CD4-positive, alpha-beta T cell (primary cell): ENCODE measurements at regions not wholly inside any gene's neighbourhood (a gene's known extent, or its start where the extent isn't known, plus 50 kb on each side); places are given as distances from the start of the nearest gene placed in this dataset.
"Not testable (repeated sequence)": the region's sequence is repeated elsewhere in the genome, so short reads cannot be mapped to it uniquely, and the experiment has no call there.

Experiments
- ATAC-seq: fragments of 200-7000 bp; cut with Tn5 transposase; one replicate; pipeline ENCODE4 v1.10.0; 2022; ENCODE audit warnings: mild to moderate bottlenecking; ENCODE audit not compliant: poor library complexity
- CTCF ChIA-PET: fragments of 350-600 bp; sonication (Branson Sonifier 250); formaldehyde crosslinking; loops from one replicate; lab custom pipeline; 2021; ENCODE audit warnings: antibody characterized with exemption, inconsistent platforms; lab: Charles Lee
- POLR2A ChIA-PET: fragments of 350-600 bp; sonication (Branson Sonifier 250); formaldehyde crosslinking; loops from one replicate; lab custom pipeline; 2021; ENCODE audit warnings: antibody characterized with exemption, inconsistent platforms; lab: Charles Lee
- DNase-seq, 14 experiments: peaks; one replicate each; pipeline ENCODE4 v3.0.0-alpha.2; 2013 to 2020; ENCODE audit warnings: mixed read lengths in 2 of 14
- H3K27ac ChIP-seq, 2 donors: one replicate each; pipeline versions ENCODE4 v1.5.1 to v1.7.0; 2013; ENCODE audit warnings: low read length in 2 of 2, low read depth in 1 of 2, mild to moderate bottlenecking in 1 of 2
- H3K27me3 ChIP-seq, 2 experiments: 1 replicate in 1 of 2; 2 replicates in 1 of 2; pipeline versions ENCODE4 v1.6.1 to v1.7.0; 2013; ENCODE audit warnings: low read length in 2 of 2, control low read depth in 1 of 2, mild to moderate bottlenecking in 1 of 2, moderate library complexity in 1 of 2; ENCODE audit not compliant: insufficient read depth in 2 of 2, control insufficient read depth in 1 of 2
- H3K36me3 ChIP-seq: one replicate; pipeline ENCODE4 v1.6.1; 2013; ENCODE audit warnings: low read length, control low read depth; ENCODE audit not compliant: insufficient read depth
- H3K4me1 ChIP-seq: one replicate; pipeline ENCODE4 v1.6.1; 2013; ENCODE audit warnings: low read length, control low read depth; ENCODE audit not compliant: insufficient read depth
- H3K4me3 ChIP-seq: one replicate; pipeline ENCODE4 v1.5.1; 2013; ENCODE audit warnings: mild to moderate bottlenecking, low read length, moderate library complexity
- H3K9me3 ChIP-seq, 2 experiments: 1 replicate in 1 of 2; 2 replicates in 1 of 2; pipeline versions ENCODE4 v1.6.1 to v1.7.0; 2013; ENCODE audit warnings: low read length in 2 of 2, mild to moderate bottlenecking in 2 of 2, control low read depth in 1 of 2, moderate library complexity in 1 of 2; ENCODE audit not compliant: control insufficient read depth in 1 of 2, insufficient read depth in 1 of 2
- H3K27ac Mint-ChIP-seq: one replicate; pipeline ENCODE4 v1.8.0; 2020; ENCODE audit warnings: mixed read lengths
- H3K27me3 Mint-ChIP-seq: one replicate; pipeline ENCODE4 v1.8.0; 2021; ENCODE audit warnings: mixed read lengths
- H3K36me3 Mint-ChIP-seq: one replicate; pipeline ENCODE4 v1.8.0; 2021; ENCODE audit warnings: low read depth, mixed read lengths
- H3K4me1 Mint-ChIP-seq: one replicate; pipeline ENCODE4 v1.8.0; 2021; ENCODE audit warnings: low read depth, mixed read lengths
- H3K4me3 Mint-ChIP-seq: one replicate; pipeline ENCODE4 v1.8.0; 2020; ENCODE audit warnings: mild to moderate bottlenecking, mixed read lengths
- H3K9me3 Mint-ChIP-seq: one replicate; pipeline ENCODE4 v1.8.0; 2020; ENCODE audit warnings: mixed read lengths
- intact Hi-C, 2 experiments: fragments of 100-400 bp; cut with DNase I in 1 of 2; cut with micrococcal nuclease in 1 of 2; formaldehyde crosslinking; loops; one replicate each; pipeline versions ENCODE4 v1.15.1 to v1.9.0; 2023 to 2025; cut with DNase I, micrococcal nuclease

DNA sequence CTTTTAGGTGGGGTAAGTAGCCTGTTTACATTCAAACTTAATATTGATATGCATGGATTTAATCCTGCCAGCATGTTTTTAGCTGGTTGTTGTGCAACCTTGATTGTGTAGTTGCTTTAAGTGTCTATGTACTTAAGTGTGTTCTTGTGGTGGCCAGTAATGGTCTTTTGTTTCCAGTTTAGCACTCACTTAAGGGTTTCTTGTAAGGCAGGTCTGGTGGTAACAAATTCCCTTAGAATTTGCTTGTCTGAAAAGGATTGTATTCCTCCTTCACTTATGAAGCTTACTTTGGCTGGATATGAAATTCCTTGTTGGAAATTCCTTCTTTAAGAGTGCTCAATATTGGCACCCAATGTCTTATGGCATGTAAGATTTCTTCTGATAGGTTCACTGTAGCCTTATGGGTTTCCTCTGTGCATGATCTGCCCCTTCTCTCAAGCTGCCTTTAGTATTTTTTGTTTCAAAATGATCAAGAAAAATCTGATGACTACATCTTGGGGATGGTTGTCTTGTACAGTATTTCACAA, 289.0 kb upstream of the C1QTNF3 start:
- ATAC-seq, intact Hi-C loops, CTCF ChIA-PET, H3K4me3 Mint-ChIP-seq, H3K27ac ChIP-seq, H3K9me3 ChIP-seq, H3K9me3 Mint-ChIP-seq, H3K27me3 Mint-ChIP-seq, H3K36me3 ChIP-seq, H3K4me3 ChIP-seq, H3K27me3 ChIP-seq, H3K36me3 Mint-ChIP-seq, POLR2A ChIA-PET, H3K27ac Mint-ChIP-seq, H3K4me1 ChIP-seq, H3K4me1 Mint-ChIP-seq, DNase-seq: not testable (repeated sequence)

GRCh38 chr5:34339408-34340001, 296.5 kb upstream of the C1QTNF3 start:
- CTCF ChIA-PET, H3K27ac Mint-ChIP-seq, H3K9me3 ChIP-seq, H3K36me3 ChIP-seq, H3K4me3 Mint-ChIP-seq, H3K27me3 ChIP-seq, POLR2A ChIA-PET, intact Hi-C loops, H3K27ac ChIP-seq, H3K9me3 Mint-ChIP-seq, ATAC-seq, H3K27me3 Mint-ChIP-seq, H3K4me3 ChIP-seq, DNase-seq, H3K4me1 ChIP-seq, H3K36me3 Mint-ChIP-seq, H3K4me1 Mint-ChIP-seq: not testable (repeated sequence)

- H3K9me3 Mint-ChIP-seq, H3K36me3 Mint-ChIP-seq, DNase-seq, intact Hi-C loops, H3K27me3 Mint-ChIP-seq, H3K27ac ChIP-seq, H3K4me3 ChIP-seq, H3K27me3 ChIP-seq, H3K4me3 Mint-ChIP-seq, H3K9me3 ChIP-seq, CTCF ChIA-PET, H3K36me3 ChIP-seq, POLR2A ChIA-PET, ATAC-seq, H3K4me1 Mint-ChIP-seq, H3K27ac Mint-ChIP-seq, H3K4me1 ChIP-seq: not testable (repeated sequence)
These were observed 301.7 kb upstream of the RAI14 start for GRCh38 chr5:34354440-34354839.

- H3K27ac ChIP-seq, H3K4me1 ChIP-seq, CTCF ChIA-PET, H3K4me3 ChIP-seq, DNase-seq, H3K4me3 Mint-ChIP-seq, H3K36me3 Mint-ChIP-seq, ATAC-seq, H3K27me3 ChIP-seq, H3K9me3 Mint-ChIP-seq, H3K4me1 Mint-ChIP-seq, POLR2A ChIA-PET, intact Hi-C loops, H3K27ac Mint-ChIP-seq, H3K36me3 ChIP-seq, H3K9me3 ChIP-seq: not testable (repeated sequence)
- peaks cover 14% of the 10 kb centered on the region for H3K27me3 Mint-ChIP-seq
These were observed 284.7 kb upstream of the RAI14 start for GRCh38 chr5:34371417-34371816.

DNA sequence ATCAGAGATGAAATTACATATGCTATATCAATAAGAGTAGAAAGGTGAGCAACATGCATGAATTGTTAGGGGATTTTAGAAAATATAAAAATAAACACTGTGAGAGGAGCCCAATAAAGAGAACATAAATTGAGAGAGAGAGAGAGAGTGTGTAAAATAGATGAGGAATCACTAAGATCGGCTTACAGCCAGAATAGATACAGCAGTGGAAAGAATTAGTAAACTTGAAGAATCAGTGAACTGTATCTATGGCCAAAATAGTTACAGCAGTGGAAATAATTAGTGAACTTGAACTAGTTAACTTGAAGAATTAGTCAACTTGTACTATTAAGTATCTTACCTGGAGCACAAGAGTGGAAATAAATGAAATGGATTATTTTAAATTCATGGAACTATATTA, 284.3 kb upstream of the RAI14 start:
- ATAC-seq, H3K27ac Mint-ChIP-seq, CTCF ChIA-PET, H3K4me1 Mint-ChIP-seq, POLR2A ChIA-PET, intact Hi-C loops, H3K27ac ChIP-seq, H3K27me3 ChIP-seq, H3K9me3 Mint-ChIP-seq, H3K4me1 ChIP-seq, H3K9me3 ChIP-seq, H3K4me3 ChIP-seq, H3K36me3 ChIP-seq, H3K36me3 Mint-ChIP-seq, DNase-seq, H3K4me3 Mint-ChIP-seq: not testable (repeated sequence)
- peaks cover 14% of the 10 kb centered on the region for H3K27me3 Mint-ChIP-seq

DNA sequence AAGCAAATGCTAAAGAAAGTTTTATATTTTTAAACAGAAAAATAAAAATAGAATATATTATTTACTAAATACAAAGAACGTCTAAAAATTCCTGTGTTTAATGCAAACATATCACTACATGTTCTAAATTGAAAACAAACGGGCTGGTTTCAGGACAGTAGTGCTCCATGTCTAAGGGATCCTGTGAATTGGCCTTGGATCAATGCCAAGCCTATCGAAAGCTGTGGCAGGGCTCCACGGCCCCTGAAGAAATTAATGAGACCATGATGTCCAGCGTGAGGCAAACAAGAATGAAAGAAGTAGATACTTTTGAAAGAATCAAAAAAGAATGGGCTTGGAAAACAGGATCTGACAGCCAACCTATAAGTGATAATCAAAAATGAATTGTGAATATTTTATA, 283.4 kb upstream of the RAI14 start:
- H3K9me3 Mint-ChIP-seq, H3K4me3 Mint-ChIP-seq, H3K27ac ChIP-seq, intact Hi-C loops, H3K36me3 Mint-ChIP-seq, H3K36me3 ChIP-seq, DNase-seq, H3K4me1 Mint-ChIP-seq, ATAC-seq, H3K9me3 ChIP-seq, H3K27me3 ChIP-seq, CTCF ChIA-PET, H3K4me1 ChIP-seq, POLR2A ChIA-PET, H3K4me3 ChIP-seq, H3K27ac Mint-ChIP-seq: not testable (repeated sequence)
- peaks cover 11% of the 10 kb centered on the region for H3K27me3 Mint-ChIP-seq

GRCh38 chr5:34377651-34378050, 278.5 kb upstream of the RAI14 start:
- H3K4me1 ChIP-seq, DNase-seq, H3K27me3 Mint-ChIP-seq, H3K4me3 ChIP-seq, H3K4me3 Mint-ChIP-seq, intact Hi-C loops, H3K36me3 ChIP-seq, H3K9me3 ChIP-seq, POLR2A ChIA-PET, H3K27ac ChIP-seq, H3K36me3 Mint-ChIP-seq, H3K27ac Mint-ChIP-seq, H3K27me3 ChIP-seq, CTCF ChIA-PET, ATAC-seq, H3K9me3 Mint-ChIP-seq, H3K4me1 Mint-ChIP-seq: not testable (repeated sequence)
